ENCODE measurements at regions not wholly inside any gene's neighbourhood (a gene's known extent, or its start where the extent isn't known, plus 50 kb on each side); places are given as distances from the start of the nearest gene placed in this dataset.

GRCh38 chr21:36534656-36535055, 54.7 kb upstream of the CLDN14 start:
- TF ChIP-seq CTCF (conservative IDR thresholded peaks at IDR 0.05; ENCODE audit: low read depth, low read length) (no peak), EZH2 (IDR thresholded peaks at IDR 0.05; ENCODE audit: low read length, unreplicated experiment) (no peak), EZH2phosphoT487 (IDR thresholded peaks at IDR 0.05; ENCODE audit: borderline replicate concordance, low read length) (no peak)
